Left colon (tissue), 2 donors: ENCODE measurements at regions not wholly inside any gene's neighbourhood (a gene's known extent, or its start where the extent isn't known, plus 50 kb on each side); places are given as distances from the start of the nearest gene placed in this dataset.

Experiments used
- ATAC-seq: fragments of 200-7000 bp; cut with Tn5 transposase; one replicate; pipeline ENCODE4 v1.9.1; 2020; ENCODE audit warnings: mild to moderate bottlenecking, moderate library complexity
- DNase-seq, 2 donors: peaks; one replicate each; pipeline ENCODE4 v3.0.0-alpha.2; 2020
- intact Hi-C, 2 donors: fragments of 100-400 bp; cut with DNase I in 1 of 2; cut with micrococcal nuclease in 1 of 2; formaldehyde crosslinking; loops; one replicate each; pipeline versions ENCODE4 v1.11.2 to v1.14.0; 2022; cut with DNase I, micrococcal nuclease
- donor health status: DM: no; HTN: no; CAD: no.
- donor health status: DM: yes; HTN: yes; CAD: no.

GRCh38 chr4:110920990-110921389, 298.1 kb upstream of the PITX2 start:
- intact Hi-C loops, result no loop called here
- DNase-seq (no peak), ATAC-seq (no peak)

GRCh38 chr4:110924761-110925160, 301.9 kb upstream of the PITX2 start:
- ATAC-seq, result no peak
- intact Hi-C loops, result no loop called here
- no peak for DNase-seq

GRCh38 chr4:110926841-110927400, 304.0 kb upstream of the PITX2 start:
- DNase-seq (no peak), ATAC-seq (peak; percentile 91)
- intact Hi-C loops, result no loop called here

GRCh38 chr4:110933341-110933740, 310.5 kb upstream of the PITX2 start:
- DNase-seq (no peak), ATAC-seq (no peak)
- intact Hi-C loops, result no loop called here

- intact Hi-C loops, result no loop called here
- ATAC-seq (no peak), DNase-seq (no peak)
These were observed 321.6 kb upstream of the PITX2 start for GRCh38 chr4:110944501-110944900.

- no peak for ATAC-seq
- intact Hi-C loops, result no loop called here
- DNase-seq, result no peak
These were observed 322.7 kb upstream of the PITX2 start for GRCh38 chr4:110945600-110945999.

GRCh38 chr4:110949542-110949941, 326.7 kb upstream of the PITX2 start:
- intact Hi-C loops, result no loop called here
- no peak for DNase-seq
- no peak for ATAC-seq

- DNase-seq (no peak), ATAC-seq (no peak)
- intact Hi-C loops, result no loop called here
These were observed 327.9 kb upstream of the PITX2 start for GRCh38 chr4:110950731-110951130.

- DNase-seq, result no peak
- ATAC-seq, result no peak
- intact Hi-C loops, result no loop called here
These were observed 330.3 kb upstream of the PITX2 start for GRCh38 chr4:110953191-110953590.

GRCh38 chr4:110953898-110954297, 331.0 kb upstream of the PITX2 start:
- DNase-seq (no peak), ATAC-seq (no peak)
- intact Hi-C loops, result no loop called here

GRCh38 chr4:110955748-110956147, 332.9 kb upstream of the PITX2 start:
- intact Hi-C loops, result no loop called here
- no peak for DNase-seq
- no peak for ATAC-seq

GRCh38 chr4:110959041-110959643, 336.3 kb upstream of the PITX2 start:
- no peak for DNase-seq
- intact Hi-C loops, result no loop called here
- ATAC-seq, result peak; percentile 53

GRCh38 chr4:110961066-110961465, 338.2 kb upstream of the PITX2 start:
- DNase-seq (no peak), ATAC-seq (no peak)
- intact Hi-C loops, result no loop called here

GRCh38 chr4:110962616-110963015, 339.7 kb upstream of the PITX2 start:
- DNase-seq (no peak), ATAC-seq (no peak)
- intact Hi-C loops, result no loop called here

- intact Hi-C loops, result no loop called here
- ATAC-seq, result no peak
- DNase-seq, result no peak
These were observed 340.9 kb upstream of the PITX2 start for GRCh38 chr4:110963662-110964280.

GRCh38 chr4:110967936-110968335, 345.1 kb upstream of the PITX2 start:
- intact Hi-C loops, result no loop called here
- no peak for ATAC-seq
- no peak for DNase-seq

GRCh38 chr4:110970642-110971041, 347.8 kb upstream of the PITX2 start:
- intact Hi-C loops, result no loop called here
- ATAC-seq, result peak; percentile 78
- peak; percentile 27 to 68 for DNase-seq

- intact Hi-C loops, result no loop called here
- ATAC-seq (no peak), DNase-seq (no peak)
These were observed 352.5 kb upstream of the PITX2 start for GRCh38 chr4:110975338-110975737.

- ATAC-seq (no peak), DNase-seq (no peak)
- intact Hi-C loops, result no loop called here
These were observed 354.7 kb upstream of the PITX2 start for GRCh38 chr4:110977554-110977953.

GRCh38 chr4:110978761-110979160, 355.9 kb upstream of the PITX2 start:
- intact Hi-C loops, result no loop called here

GRCh38 chr4:110982486-110982885, 359.6 kb upstream of the PITX2 start:
- ATAC-seq (no peak), DNase-seq (no peak)
- intact Hi-C loops, result no loop called here

More at GRCh38 chr4:110978761-110979160, 355.9 kb upstream of the PITX2 start:
- ATAC-seq (no peak), DNase-seq (no peak)
